ENCODE measurements at regions not wholly inside any gene's neighbourhood (a gene's known extent, or its start where the extent isn't known, plus 50 kb on each side); places are given as distances from the start of the nearest gene placed in this dataset.

DNA sequence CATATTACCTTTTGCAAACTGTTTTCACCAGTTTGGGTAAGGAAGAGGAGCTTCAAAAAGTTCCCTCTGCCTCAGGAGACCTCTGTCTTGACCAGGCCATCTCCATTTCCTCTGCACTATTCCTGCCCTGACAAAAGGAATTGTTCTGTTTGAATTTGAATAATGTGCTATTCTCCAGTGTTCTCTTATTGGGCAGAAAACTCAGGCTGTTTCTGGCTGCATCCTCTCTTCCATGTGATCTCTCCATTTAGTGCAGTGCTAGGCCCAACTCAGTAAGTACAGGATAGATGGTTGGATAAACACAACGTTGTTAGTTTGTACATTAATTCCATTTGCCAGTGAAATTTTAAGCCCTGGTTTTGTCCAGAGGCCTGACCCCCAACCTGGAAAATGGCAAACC, 102.2 kb upstream of the CELF4 start:
- TF ChIP-seq POLR2AphosphoS5 (IDR thresholded peaks at IDR 0.05; ENCODE audit: low read depth, low read length) (no peak), TAF1 (IDR thresholded peaks at IDR 0.05; ENCODE audit: borderline replicate concordance, insufficient read depth, low read length) (no peak), FOXP2 (optimal IDR thresholded peaks at IDR 0.05; ENCODE audit: borderline replicate concordance, extremely low read depth, extremely low read length, insufficient read depth) (no peak), SIN3A (IDR thresholded peaks at IDR 0.05; ENCODE audit: borderline replicate concordance, insufficient read depth, low read length) (no peak)
- TF ChIP-seq, protein P1, sequence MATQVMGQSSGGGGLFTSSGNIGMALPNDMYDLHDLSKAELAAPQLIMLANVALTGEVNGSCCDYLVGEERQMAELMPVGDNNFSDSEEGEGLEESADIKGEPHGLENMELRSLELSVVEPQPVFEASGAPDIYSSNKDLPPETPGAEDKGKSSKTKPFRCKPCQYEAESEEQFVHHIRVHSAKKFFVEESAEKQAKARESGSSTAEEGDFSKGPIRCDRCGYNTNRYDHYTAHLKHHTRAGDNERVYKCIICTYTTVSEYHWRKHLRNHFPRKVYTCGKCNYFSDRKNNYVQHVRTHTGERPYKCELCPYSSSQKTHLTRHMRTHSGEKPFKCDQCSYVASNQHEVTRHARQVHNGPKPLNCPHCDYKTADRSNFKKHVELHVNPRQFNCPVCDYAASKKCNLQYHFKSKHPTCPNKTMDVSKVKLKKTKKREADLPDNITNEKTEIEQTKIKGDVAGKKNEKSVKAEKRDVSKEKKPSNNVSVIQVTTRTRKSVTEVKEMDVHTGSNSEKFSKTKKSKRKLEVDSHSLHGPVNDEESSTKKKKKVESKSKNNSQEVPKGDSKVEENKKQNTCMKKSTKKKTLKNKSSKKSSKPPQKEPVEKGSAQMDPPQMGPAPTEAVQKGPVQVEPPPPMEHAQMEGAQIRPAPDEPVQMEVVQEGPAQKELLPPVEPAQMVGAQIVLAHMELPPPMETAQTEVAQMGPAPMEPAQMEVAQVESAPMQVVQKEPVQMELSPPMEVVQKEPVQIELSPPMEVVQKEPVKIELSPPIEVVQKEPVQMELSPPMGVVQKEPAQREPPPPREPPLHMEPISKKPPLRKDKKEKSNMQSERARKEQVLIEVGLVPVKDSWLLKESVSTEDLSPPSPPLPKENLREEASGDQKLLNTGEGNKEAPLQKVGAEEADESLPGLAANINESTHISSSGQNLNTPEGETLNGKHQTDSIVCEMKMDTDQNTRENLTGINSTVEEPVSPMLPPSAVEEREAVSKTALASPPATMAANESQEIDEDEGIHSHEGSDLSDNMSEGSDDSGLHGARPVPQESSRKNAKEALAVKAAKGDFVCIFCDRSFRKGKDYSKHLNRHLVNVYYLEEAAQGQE (IDR thresholded peaks at IDR 0.05; ENCODE audit: insufficient read depth in 1 of 2, low read depth in 2 of 2, low read length in 2 of 2): no peak

All from PFSK-1 (cell line).